PC-9 (cell line): ENCODE measurements at regions not wholly inside any gene's neighbourhood (a gene's known extent, or its start where the extent isn't known, plus 50 kb on each side); places are given as distances from the start of the nearest gene placed in this dataset.

Experiments used
- CTCF ChIP-seq: fragments of 200-600 bp; sonication (generic); conservative IDR thresholded peaks from 2 replicates; pipeline ENCODE4 v1.6.1; 2017; ENCODE audit warnings: mixed run types, antibody characterized with exemption, mild to moderate bottlenecking, moderate library complexity
- EZH2 ChIP-seq: fragments of 200-600 bp; sonication (generic); IDR thresholded peaks from 2 replicates; pipeline ENCODE4 v1.8.0; 2017; ENCODE audit warnings: antibody characterized with exemption, low read depth

- TF ChIP-seq CTCF (no peak), EZH2 (no peak)
Observed at GRCh38 chr3:167887096-167887495, 151.6 kb downstream of the SERPINI1 start.
